Endothelial cell (in vitro differentiated cells): ENCODE measurements at regions not wholly inside any gene's neighbourhood (a gene's known extent, or its start where the extent isn't known, plus 50 kb on each side); places are given as distances from the start of the nearest gene placed in this dataset.

Experiments used
- DNase-seq: peaks from one replicate; pipeline ENCODE4 v3.0.0; 2021; ENCODE audit warnings: low spot score
- H3K27ac Mint-ChIP-seq: one replicate; pipeline ENCODE4 v1.8.0; 2021; ENCODE audit warnings: mixed read lengths, inconsistent platforms; ENCODE audit not compliant: unreplicated experiment
- H3K27me3 Mint-ChIP-seq: one replicate; pipeline ENCODE4 v1.8.0; 2021; ENCODE audit warnings: mild to moderate bottlenecking, moderate library complexity, mixed read lengths, inconsistent platforms; ENCODE audit not compliant: unreplicated experiment
- H3K36me3 Mint-ChIP-seq: one replicate; pipeline ENCODE4 v1.8.0; 2021; ENCODE audit warnings: mild to moderate bottlenecking, low read depth, mixed read lengths, inconsistent platforms; ENCODE audit not compliant: unreplicated experiment
- H3K4me1 Mint-ChIP-seq: one replicate; pipeline ENCODE4 v1.8.0; 2021; ENCODE audit warnings: mild to moderate bottlenecking, mixed read lengths, inconsistent platforms; ENCODE audit not compliant: unreplicated experiment
- H3K4me3 Mint-ChIP-seq: one replicate; pipeline ENCODE4 v1.8.0; 2021; ENCODE audit warnings: mild to moderate bottlenecking, mixed read lengths, inconsistent platforms; ENCODE audit not compliant: unreplicated experiment
- H3K9me3 Mint-ChIP-seq: one replicate; pipeline ENCODE4 v1.8.0; 2021; ENCODE audit warnings: mixed read lengths, inconsistent platforms; ENCODE audit not compliant: unreplicated experiment
- CTCF ChIP-seq: fragments of 200-600 bp; sonication (generic); IDR thresholded peaks from one replicate; pipeline ENCODE4 v1.5.0; 2021; ENCODE audit warnings: antibody characterized with exemption; ENCODE audit not compliant: unreplicated experiment

GRCh38 chr14:101080922-101081593 lies 177.5 kb upstream of the RTL1 start:
- TF ChIP-seq CTCF = no peak
- Mint-ChIP-seq H3K27me3 (peaks cover 2% of the 10 kb centered on the region), H3K4me1 (peaks cover 5% of the 10 kb centered on the region), H3K36me3 (no peaks in the 10 kb centered on the region), H3K9me3 (no peaks in the 10 kb centered on the region), H3K4me3 (no peak overlapping the region), H3K27ac (no peak overlapping the region)
- no peak for DNase-seq

GRCh38 chr14:101082036-101082435 lies 178.5 kb upstream of the RTL1 start:
- H3K27me3 Mint-ChIP-seq = peaks cover 2% of the 10 kb centered on the region
- H3K27ac Mint-ChIP-seq = no peak overlapping the region
- no peaks in the 10 kb centered on the region for H3K9me3 Mint-ChIP-seq
- TF ChIP-seq CTCF = no peak
- H3K4me3 Mint-ChIP-seq = no peak overlapping the region
- peaks cover 5% of the 10 kb centered on the region for H3K4me1 Mint-ChIP-seq
- no peak for DNase-seq
- no peaks in the 10 kb centered on the region for H3K36me3 Mint-ChIP-seq

- no peaks in the 10 kb centered on the region for H3K36me3 Mint-ChIP-seq
- peaks cover 5% of the 10 kb centered on the region for H3K4me1 Mint-ChIP-seq
- DNase-seq = no peak
- TF ChIP-seq CTCF = no peak
- no peak overlapping the region for H3K4me3 Mint-ChIP-seq
- H3K27ac Mint-ChIP-seq = no peak overlapping the region
- H3K27me3 Mint-ChIP-seq = peaks cover 2% of the 10 kb centered on the region
- H3K9me3 Mint-ChIP-seq = no peaks in the 10 kb centered on the region
Observed at GRCh38 chr14:101082436-101083384, 179.2 kb upstream of the RTL1 start.

GRCh38 chr14:101083564-101084435 lies 180.3 kb upstream of the RTL1 start:
- TF ChIP-seq CTCF = no peak
- Mint-ChIP-seq H3K4me3 (no peak overlapping the region), H3K27ac (no peak overlapping the region), H3K27me3 (peaks cover 2% of the 10 kb centered on the region), H3K36me3 (no peaks in the 10 kb centered on the region), H3K4me1 (no peaks in the 10 kb centered on the region), H3K9me3 (no peaks in the 10 kb centered on the region)
- DNase-seq = no peak
